DMS53 treated with DMSO at 0.1 percent for 48 hours (cell line): ENCODE measurements at regions not wholly inside any gene's neighbourhood (a gene's known extent, or its start where the extent isn't known, plus 50 kb on each side); places are given as distances from the start of the nearest gene placed in this dataset.
"Not testable (repeated sequence)": the region's sequence is repeated elsewhere in the genome, so short reads cannot be mapped to it uniquely, and the experiment has no call there.

Source experiments
- DNase-seq: peaks from one replicate; lab custom pipeline; 2025; ENCODE audit not compliant: unreplicated experiment; lab: John Stamatoyannopoulos, UW

- DNase-seq = not testable (repeated sequence)
Observed at GRCh38 chr1:149695066-149695465, 87.4 kb upstream of the FCGR1A start.

DNA sequence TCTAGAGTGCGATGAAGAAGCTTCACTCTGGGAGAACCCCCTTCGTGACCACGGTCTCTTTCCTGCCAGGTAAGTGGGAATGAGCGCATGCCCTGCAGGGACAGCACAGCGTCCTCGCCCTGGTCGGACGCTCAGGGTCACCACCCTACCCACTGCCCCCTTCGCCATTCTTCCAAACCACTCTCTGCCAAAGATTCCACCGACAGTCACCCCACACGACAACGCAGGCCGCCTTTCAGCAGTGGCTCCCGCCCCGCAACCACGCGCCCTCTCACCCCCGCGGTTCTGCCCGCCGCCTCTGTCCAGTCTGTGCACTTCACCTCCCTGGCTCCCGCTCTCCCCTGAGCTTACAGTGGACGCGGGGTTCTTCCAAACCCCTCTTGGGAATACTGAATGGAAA is 82.3 kb upstream of the FCGR1A start:
- not testable (repeated sequence) for DNase-seq

- DNase-seq = not testable (repeated sequence)
Observed at GRCh38 chr1:149700677-149701567, 81.6 kb upstream of the FCGR1A start.

DNA sequence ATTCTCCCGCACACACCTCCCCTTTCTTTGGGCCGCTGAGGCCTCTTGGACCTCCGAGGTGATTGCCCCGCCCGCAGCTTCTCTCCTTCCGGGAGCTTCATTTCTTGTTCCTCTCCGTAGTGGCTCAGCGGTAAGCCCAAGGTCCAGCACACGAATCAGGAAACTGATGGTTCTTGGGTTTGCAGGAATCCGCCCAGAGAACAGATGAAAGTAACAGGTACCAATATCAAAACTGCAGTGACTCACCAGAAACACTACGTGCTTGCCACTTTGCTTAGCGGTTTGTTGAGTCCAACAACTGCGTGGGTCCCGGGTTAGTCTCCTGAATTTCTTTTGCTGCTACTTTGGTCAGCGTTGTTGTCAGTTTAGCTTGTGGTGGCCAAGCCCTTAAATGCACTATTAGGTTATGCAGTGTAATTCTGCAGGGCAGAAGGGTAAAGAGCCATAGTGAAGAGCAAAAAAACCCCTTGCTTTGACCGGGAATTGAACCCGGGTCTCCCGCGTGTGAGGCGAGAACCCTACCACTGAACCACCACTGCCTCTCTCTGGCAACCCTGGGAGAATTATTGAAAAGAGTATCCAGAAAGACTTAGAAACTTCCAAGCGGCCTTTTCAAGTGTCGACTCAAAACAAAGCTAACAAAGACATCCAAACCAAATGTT is 74.2 kb upstream of the FCGR1A start:
- peak; percentile 44 for DNase-seq

DNA sequence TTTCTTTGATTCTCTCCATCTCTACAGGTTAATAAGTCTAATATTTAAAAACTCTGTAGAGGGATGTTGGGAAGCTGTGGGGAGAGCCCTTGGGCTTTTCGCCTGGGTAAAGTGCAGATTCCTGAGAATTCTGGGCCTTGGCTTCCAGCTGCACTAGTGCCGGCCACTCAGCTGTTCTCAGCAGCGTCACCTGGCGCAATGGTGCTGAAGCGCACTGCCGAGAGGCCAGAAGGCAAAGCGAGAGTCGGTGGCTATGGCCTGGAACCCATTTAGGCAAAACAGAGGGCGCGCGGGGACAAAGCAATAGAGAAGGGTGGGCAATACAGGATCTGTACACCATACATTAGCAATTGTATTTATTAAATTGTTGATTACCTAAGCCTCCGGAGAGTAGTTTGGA is 70.8 kb upstream of the FCGR1A start:
- not testable (repeated sequence) for DNase-seq

DNA sequence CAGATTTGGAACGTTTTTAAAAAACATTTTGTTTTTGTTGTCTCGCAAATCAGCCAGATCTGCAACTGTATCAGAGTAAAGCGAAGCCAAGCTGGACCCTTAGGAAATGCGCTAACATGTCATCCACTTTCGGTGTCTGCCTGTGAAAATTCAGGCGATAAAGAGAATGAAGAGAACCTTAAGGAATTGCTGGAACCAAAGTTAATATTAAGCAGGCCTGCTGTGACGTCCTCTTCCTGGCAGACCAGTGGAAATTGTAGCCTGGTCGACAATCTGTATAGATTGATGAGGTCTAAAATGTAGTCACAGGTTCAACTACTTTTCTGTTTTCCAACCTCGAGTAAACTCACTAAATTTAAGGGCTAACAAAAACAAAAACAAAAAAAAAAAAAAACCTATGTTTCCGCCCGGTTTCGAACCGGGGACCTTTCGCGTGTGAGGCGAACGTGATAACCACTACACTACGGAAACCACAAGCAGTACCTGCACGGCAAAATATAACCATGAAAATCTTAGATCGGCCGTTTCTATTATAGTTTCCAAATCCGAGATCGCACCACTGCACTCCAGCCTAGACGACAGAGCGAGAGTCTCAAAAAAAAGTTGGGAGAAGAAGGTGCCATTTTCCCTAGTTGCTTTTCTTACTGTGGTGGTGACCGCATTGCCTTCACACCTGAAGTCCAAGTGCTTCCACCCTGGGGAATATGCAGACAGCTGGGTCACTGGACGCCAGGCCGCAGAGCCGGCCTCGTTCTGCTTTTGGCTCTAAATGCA is 70.2 kb upstream of the FCGR1A start:
- DNase-seq = peak; percentile 42

- DNase-seq = not testable (repeated sequence)
Observed at GRCh38 chr1:149713513-149713912, 69.0 kb upstream of the FCGR1A start.

- not testable (repeated sequence) for DNase-seq
Observed at GRCh38 chr1:149713952-149714351, 68.5 kb upstream of the FCGR1A start.

GRCh38 chr1:149724618-149725302 is 57.7 kb upstream of the FCGR1A start:
- not testable (repeated sequence) for DNase-seq

DNA sequence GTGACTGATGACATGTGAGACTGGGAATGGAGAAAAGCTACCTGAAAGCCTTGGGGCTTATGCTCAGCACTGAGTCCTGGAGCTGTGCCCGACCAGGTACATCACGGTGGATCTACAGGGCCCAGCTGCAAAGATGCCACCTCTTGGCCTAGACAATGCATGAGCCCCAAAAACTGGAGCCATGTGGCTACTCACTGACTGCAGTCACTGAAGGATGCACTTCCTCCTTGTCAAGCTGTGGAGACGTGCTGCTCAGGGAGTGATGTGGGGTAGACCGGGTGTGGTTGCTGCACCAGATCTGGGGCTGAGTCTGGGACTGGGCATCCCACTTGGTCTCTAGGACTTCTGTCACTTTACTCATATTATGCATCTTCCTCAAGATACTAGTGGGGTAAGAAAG is 55.8 kb upstream of the FCGR1A start:
- DNase-seq = not testable (repeated sequence)

GRCh38 chr1:149728598-149728997 is 53.9 kb upstream of the FCGR1A start:
- DNase-seq = not testable (repeated sequence)
